HepG2 (cell line): ENCODE measurements at regions not wholly inside any gene's neighbourhood (a gene's known extent, or its start where the extent isn't known, plus 50 kb on each side); places are given as distances from the start of the nearest gene placed in this dataset.

Source experiments
- IRX3 ChIP-seq: sonication (generic); formaldehyde crosslinking; IDR thresholded peaks from 2 replicates; pipeline ENCODE4 v1.8.1; 2023; ENCODE audit warnings: mild to moderate bottlenecking, low read depth, missing genetic modification reagents, borderline replicate concordance
- SMAD1 ChIP-seq: sonication (generic); formaldehyde crosslinking; IDR thresholded peaks from 2 replicates; pipeline ENCODE4 v1.4.0; 2020; ENCODE audit warnings: missing genetic modification reagents, low read depth, mild to moderate bottlenecking, borderline replicate concordance
- ZNF180 ChIP-seq: sonication (generic); formaldehyde crosslinking; IDR thresholded peaks from 2 replicates; pipeline ENCODE4 v1.4.0; 2020; ENCODE audit warnings: low read depth, missing genetic modification reagents, borderline replicate concordance
- ZNF607 ChIP-seq: sonication (generic); formaldehyde crosslinking; IDR thresholded peaks from 2 replicates; pipeline ENCODE4 v1.5.1; 2020; ENCODE audit warnings: missing genetic modification reagents, mild to moderate bottlenecking, borderline replicate concordance
- TF ChIP-seq, protein P1 (sequence below): sonication (generic); formaldehyde crosslinking; IDR thresholded peaks from 2 replicates; pipeline ENCODE4 v1.4.0; 2020; ENCODE audit warnings: missing genetic modification reagents
- TF ChIP-seq, protein P2 (sequence below): sonication (generic); formaldehyde crosslinking; IDR thresholded peaks from 2 replicates; pipeline ENCODE4 v1.4.0; 2020; ENCODE audit warnings: missing genetic modification reagents
- TF ChIP-seq, protein P3 (sequence below): sonication (generic); formaldehyde crosslinking; IDR thresholded peaks from 2 replicates; pipeline ENCODE4 v1.4.0; 2020; ENCODE audit warnings: missing genetic modification reagents

DNA sequence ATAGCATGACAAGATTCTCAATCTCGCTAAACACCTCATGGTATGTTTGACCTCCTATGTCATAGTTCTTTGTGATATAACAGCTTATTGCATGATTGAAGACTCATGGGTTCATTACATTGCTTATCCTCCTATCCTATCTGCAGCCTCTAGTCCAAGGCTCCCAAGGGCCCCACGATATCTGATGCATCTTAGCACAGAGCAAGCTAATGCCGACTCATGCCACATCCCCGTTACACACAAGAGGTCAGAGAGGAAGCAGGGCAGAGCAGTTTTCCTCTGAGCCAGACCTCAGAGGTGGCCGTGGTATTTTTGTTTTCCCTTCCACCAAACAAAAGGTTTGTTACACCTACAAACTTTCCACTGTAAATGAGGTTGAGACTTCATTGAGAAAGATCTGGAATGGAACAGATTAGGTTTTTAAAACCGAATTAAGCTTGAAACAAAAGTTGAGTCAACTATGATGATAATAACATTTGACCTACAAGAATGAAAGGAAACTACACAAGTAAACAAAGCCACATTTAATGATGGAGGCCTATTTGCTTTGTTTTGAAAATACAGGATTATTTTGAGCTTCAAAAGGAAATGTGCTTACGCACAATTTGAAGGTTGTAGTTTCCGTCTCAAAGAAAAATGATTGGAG, 133.9 kb upstream of the MYLIP start (continued):
- TF ChIP-seq ZNF607 (CRISPR knock-in tag) (no peak), ZNF180 (CRISPR knock-in tag) (no peak), SMAD1 (CRISPR knock-in tag) (no peak), IRX3 (no peak)
- TF ChIP-seq, protein P1, sequence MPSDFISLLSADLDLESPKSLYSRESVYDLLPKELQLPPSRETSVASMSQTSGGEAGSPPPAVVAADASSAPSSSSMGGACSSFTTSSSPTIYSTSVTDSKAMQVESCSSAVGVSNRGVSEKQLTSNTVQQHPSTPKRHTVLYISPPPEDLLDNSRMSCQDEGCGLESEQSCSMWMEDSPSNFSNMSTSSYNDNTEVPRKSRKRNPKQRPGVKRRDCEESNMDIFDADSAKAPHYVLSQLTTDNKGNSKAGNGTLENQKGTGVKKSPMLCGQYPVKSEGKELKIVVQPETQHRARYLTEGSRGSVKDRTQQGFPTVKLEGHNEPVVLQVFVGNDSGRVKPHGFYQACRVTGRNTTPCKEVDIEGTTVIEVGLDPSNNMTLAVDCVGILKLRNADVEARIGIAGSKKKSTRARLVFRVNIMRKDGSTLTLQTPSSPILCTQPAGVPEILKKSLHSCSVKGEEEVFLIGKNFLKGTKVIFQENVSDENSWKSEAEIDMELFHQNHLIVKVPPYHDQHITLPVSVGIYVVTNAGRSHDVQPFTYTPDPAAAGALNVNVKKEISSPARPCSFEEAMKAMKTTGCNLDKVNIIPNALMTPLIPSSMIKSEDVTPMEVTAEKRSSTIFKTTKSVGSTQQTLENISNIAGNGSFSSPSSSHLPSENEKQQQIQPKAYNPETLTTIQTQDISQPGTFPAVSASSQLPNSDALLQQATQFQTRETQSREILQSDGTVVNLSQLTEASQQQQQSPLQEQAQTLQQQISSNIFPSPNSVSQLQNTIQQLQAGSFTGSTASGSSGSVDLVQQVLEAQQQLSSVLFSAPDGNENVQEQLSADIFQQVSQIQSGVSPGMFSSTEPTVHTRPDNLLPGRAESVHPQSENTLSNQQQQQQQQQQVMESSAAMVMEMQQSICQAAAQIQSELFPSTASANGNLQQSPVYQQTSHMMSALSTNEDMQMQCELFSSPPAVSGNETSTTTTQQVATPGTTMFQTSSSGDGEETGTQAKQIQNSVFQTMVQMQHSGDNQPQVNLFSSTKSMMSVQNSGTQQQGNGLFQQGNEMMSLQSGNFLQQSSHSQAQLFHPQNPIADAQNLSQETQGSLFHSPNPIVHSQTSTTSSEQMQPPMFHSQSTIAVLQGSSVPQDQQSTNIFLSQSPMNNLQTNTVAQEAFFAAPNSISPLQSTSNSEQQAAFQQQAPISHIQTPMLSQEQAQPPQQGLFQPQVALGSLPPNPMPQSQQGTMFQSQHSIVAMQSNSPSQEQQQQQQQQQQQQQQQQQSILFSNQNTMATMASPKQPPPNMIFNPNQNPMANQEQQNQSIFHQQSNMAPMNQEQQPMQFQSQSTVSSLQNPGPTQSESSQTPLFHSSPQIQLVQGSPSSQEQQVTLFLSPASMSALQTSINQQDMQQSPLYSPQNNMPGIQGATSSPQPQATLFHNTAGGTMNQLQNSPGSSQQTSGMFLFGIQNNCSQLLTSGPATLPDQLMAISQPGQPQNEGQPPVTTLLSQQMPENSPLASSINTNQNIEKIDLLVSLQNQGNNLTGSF: no peak
- TF ChIP-seq, protein P2, sequence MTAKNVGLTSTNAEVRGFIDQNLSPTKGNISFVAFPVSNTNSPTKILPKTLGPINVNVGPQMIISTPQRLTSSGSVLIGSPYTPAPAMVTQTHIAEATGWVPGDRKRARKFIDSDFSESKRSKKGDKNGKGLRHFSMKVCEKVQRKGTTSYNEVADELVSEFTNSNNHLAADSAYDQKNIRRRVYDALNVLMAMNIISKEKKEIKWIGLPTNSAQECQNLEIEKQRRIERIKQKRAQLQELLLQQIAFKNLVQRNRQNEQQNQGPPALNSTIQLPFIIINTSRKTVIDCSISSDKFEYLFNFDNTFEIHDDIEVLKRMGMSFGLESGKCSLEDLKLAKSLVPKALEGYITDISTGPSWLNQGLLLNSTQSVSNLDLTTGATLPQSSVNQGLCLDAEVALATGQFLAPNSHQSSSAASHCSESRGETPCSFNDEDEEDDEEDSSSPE (CRISPR knock-in tag): no peak
- TF ChIP-seq, protein P3, sequence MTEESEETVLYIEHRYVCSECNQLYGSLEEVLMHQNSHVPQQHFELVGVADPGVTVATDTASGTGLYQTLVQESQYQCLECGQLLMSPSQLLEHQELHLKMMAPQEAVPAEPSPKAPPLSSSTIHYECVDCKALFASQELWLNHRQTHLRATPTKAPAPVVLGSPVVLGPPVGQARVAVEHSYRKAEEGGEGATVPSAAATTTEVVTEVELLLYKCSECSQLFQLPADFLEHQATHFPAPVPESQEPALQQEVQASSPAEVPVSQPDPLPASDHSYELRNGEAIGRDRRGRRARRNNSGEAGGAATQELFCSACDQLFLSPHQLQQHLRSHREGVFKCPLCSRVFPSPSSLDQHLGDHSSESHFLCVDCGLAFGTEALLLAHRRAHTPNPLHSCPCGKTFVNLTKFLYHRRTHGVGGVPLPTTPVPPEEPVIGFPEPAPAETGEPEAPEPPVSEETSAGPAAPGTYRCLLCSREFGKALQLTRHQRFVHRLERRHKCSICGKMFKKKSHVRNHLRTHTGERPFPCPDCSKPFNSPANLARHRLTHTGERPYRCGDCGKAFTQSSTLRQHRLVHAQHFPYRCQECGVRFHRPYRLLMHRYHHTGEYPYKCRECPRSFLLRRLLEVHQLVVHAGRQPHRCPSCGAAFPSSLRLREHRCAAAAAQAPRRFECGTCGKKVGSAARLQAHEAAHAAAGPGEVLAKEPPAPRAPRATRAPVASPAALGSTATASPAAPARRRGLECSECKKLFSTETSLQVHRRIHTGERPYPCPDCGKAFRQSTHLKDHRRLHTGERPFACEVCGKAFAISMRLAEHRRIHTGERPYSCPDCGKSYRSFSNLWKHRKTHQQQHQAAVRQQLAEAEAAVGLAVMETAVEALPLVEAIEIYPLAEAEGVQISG (CRISPR knock-in tag): no peak
